Anterior cingulate cortex (tissue), 58 donors: ENCODE measurements at regions not wholly inside any gene's neighbourhood (a gene's known extent, or its start where the extent isn't known, plus 50 kb on each side); places are given as distances from the start of the nearest gene placed in this dataset.
A peak's percentile ranks its signal among the peaks of the same experiment; 100 is the strongest.
"Not testable (repeated sequence)": the region's sequence is repeated elsewhere in the genome, so short reads cannot be mapped to it uniquely, and the experiment has no call there.

Experiments used
- DNase-seq, 58 donors: peaks; one replicate each; lab custom pipeline; 2025; lab: John Stamatoyannopoulos, UW

GRCh38 chr3:106820726-106821362, 556.4 kb upstream of the CCDC54 start:
- DNase-seq, result peak in 1 of 58 donors; percentile 3

- no peak for DNase-seq
These were observed 555.4 kb upstream of the CCDC54 start for GRCh38 chr3:106821801-106822200.

- DNase-seq, result no peak
These were observed 555.0 kb upstream of the CCDC54 start for GRCh38 chr3:106822204-106822603.

DNA sequence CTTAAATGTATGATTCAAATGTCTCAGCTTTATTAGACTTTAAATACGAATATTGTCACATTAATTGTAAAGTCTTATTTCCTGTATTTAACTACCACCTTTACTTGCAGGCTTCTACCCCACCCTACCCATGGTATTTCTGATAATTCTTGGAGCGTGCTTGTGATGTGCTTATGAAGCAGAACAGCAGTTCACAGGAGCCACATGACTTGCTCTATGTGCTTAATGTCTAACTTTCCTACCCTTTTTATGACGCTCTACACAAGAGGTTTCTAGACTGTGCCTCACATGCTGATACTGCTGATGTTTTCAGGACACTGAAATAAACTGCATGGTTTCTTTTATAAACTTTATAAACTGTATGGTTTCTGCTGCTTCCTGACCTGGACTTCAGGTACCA, 553.5 kb upstream of the CCDC54 start:
- DNase-seq, result no peak

- DNase-seq, result no peak
These were observed 552.4 kb upstream of the CCDC54 start for GRCh38 chr3:106824856-106825255.

DNA sequence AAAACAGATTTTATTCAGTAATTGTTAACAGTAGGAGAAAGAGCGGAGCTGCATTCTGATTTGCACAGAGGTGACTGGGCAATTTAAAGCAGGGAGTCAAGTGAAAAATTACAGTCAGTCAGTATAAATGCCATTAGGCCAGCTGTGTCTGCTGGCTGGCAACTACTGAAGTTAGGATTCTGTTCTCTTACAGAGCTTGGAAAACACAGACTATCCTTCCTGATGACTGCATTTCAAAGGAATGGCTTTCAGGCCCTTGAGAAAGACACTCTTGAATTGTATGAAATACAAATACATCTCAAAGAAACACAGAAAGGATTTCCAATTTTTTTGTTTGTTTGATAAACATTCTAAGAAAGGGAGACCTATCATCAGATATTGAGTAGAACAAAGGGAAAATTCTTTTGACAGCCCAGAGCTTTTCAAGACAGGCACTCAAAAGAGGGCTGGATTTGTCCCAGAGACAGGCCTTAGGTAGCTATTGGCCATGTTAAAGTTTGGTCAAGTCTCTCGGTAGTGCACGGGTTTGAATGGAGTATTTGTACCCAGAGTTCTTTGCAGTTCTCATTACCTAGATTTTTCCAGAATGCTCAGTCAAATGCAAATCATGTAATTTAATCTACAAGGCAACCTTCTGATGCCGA, 551.2 kb upstream of the CCDC54 start:
- DNase-seq, result no peak

- no peak for DNase-seq
These were observed 550.4 kb upstream of the CCDC54 start for GRCh38 chr3:106826791-106827311.

DNA sequence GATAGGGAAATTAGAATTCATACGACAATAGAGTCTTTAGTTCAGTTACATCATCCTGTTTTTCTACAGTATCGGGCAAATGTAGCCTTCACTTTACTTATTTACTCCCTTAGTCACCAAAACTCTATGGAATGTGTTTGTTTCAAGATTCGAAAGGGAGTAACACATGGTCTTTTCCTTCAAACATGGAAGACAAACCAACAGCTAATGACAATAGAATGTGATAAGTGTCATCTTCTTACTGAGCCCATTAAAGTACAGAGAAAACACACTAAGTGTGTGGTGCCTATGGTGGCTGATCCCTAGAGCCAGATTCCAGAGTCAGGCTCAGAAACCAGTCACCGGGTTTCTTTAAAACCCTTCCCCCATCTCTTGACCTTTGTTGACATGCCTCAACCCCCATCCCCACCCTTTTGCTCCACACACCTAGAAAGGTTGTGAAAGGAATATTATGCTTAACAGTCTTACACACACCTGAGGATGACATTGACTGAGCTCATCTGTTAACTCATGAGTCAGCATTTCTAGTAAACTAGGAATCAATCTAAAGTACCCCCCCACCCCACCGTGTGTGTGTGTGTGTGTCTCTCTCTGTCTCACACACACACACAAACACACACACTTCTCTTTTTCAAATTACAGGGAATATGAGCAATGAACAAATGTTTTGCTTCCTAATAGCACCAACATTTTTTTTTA, 549.6 kb upstream of the CCDC54 start:
- DNase-seq, result no peak

- no peak for DNase-seq
These were observed 548.0 kb upstream of the CCDC54 start for GRCh38 chr3:106829206-106829605.

DNA sequence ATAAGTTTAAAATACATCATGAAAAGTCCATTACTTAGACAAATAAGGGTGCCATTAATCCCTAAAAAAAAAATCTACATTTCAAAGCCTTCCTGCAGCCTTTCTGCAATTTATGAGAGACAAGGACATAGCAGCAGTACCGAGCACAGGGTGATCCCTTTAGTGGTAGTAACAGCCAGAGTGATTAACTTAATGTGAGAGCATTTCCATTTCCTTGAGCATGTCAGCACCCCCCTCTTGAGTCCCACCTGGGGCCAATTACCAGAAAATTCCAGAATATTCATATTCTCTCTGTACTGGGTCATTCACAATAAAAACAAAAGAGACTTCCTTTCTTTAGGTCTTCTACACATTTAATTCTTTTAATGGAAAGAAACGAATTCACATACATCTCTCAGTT, 546.9 kb upstream of the CCDC54 start:
- DNase-seq, result no peak

DNA sequence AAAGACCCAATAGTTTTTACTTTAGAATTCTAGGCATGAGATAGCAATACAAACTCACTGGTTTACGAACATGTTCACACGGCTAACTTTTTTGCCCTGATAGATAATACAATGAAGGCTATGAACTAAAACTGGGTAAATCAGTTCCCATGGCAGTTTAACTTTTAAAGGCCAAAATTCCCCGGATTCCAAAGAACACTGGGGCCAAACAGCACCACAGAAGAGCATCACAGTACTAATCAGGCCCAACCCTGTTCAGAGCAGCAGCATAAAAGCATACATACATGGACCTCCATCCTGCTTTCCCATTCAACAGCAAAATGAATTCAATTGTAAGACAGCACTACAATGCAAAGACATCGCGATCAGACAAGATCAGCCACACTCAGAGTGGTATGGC, 540.3 kb upstream of the CCDC54 start:
- no peak for DNase-seq

- DNase-seq, result no peak
These were observed 539.6 kb upstream of the CCDC54 start for GRCh38 chr3:106837616-106838015.

DNA sequence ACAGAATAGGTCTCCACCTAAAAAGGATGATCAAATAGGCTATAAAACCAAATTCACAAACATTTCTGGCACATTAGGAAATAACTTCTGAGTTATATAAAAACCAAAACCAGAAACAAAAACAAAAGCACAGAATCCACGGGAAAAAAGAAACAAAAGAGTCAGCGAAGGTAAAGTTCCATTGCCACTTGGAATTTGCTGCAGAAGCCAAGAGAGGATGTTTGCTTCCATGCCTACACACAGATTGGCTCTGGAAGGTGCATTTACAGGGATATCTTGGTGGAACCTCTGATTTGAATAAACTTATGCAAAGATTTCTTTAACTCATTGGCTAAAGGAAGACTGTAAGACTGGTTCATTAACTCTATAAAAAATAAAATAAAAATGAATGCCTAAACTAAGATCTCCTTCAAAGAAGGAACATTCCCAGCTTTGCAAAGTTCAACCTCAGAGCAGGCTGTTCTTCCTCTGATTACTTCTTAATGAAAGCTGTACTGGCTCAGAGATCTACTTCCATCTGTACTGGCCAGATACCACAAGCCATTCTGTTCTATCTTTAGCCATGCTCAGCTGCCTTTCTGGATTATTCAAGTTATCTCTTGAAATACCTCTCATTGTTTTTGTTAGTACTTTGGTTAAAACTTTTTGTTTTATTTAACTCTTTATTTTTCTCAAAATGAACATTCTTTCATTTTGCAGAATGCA, 537.5 kb upstream of the CCDC54 start:
- no peak for DNase-seq

- DNase-seq, result no peak
These were observed 536.9 kb upstream of the CCDC54 start for GRCh38 chr3:106840319-106840718.

GRCh38 chr3:106842151-106842550, 535.1 kb upstream of the CCDC54 start:
- DNase-seq, result no peak

GRCh38 chr3:106844638-106845037, 532.6 kb upstream of the CCDC54 start:
- DNase-seq, result no peak

GRCh38 chr3:106848099-106848498, 529.1 kb upstream of the CCDC54 start:
- DNase-seq, result no peak

- DNase-seq, result no peak
These were observed 526.8 kb upstream of the CCDC54 start for GRCh38 chr3:106850437-106850836.

GRCh38 chr3:106858321-106858720, 518.9 kb upstream of the CCDC54 start:
- not testable (repeated sequence) for DNase-seq

GRCh38 chr3:106860182-106860581, 517.1 kb upstream of the CCDC54 start:
- DNase-seq, result no peak

- DNase-seq, result no peak
These were observed 515.2 kb upstream of the CCDC54 start for GRCh38 chr3:106862067-106862466.
